Breast epithelium (tissue), 4 donors: ENCODE measurements at regions not wholly inside any gene's neighbourhood (a gene's known extent, or its start where the extent isn't known, plus 50 kb on each side); places are given as distances from the start of the nearest gene placed in this dataset.
"Not testable (repeated sequence)": the region's sequence is repeated elsewhere in the genome, so short reads cannot be mapped to it uniquely, and the experiment has no call there.

Experiments
- DNase-seq, 2 donors: peaks; one replicate each; pipeline ENCODE4 v3.0.0-alpha.2; 2019; ENCODE audit warnings: low spot score in 2 of 2
- H3K27ac ChIP-seq, 2 donors: fragments of 200-600 bp; sonication (generic) in 1 of 2; one replicate each; pipeline ENCODE4 v1.5.1; 2016 to 2019; ENCODE audit warnings: mild to moderate bottlenecking in 1 of 2
- H3K27me3 ChIP-seq, 2 donors: fragments of 200-600 bp; sonication (generic) in 1 of 2; one replicate each; pipeline versions ENCODE4 v1.5.1 to v1.6.0; 2017 to 2019; ENCODE audit warnings: control low read depth in 1 of 2, mild to moderate bottlenecking in 1 of 2
- H3K36me3 ChIP-seq: fragments of 200-600 bp; one replicate; pipeline ENCODE4 v1.5.1; 2019
- H3K4me1 ChIP-seq, 2 donors: fragments of 200-600 bp; sonication (generic); one replicate each; pipeline ENCODE4 v1.5.1; 2016 to 2019; ENCODE audit warnings: control low read depth in 1 of 2
- H3K4me3 ChIP-seq, 3 donors: fragments of 200-600 bp; sonication (generic); 1 replicate in 2 of 3; 2 replicates in 1 of 3; pipeline ENCODE4 v1.5.1; 2016 to 2019; ENCODE audit warnings: mild to moderate bottlenecking in 3 of 3, moderate library complexity in 2 of 3
- H3K9me3 ChIP-seq, 2 donors: fragments of 200-600 bp; sonication (generic) in 1 of 2; one replicate each; pipeline ENCODE4 v1.5.1; 2016 to 2019; ENCODE audit warnings: control low read depth in 1 of 2
- intact Hi-C: fragments of 100-400 bp; cut with DNase I; formaldehyde crosslinking; loops from one replicate; pipeline ENCODE4 v1.15.1; 2023; ENCODE audit warnings: low total_unique reads

GRCh38 chr9:67195357-67195756, 203.0 kb upstream of the SPATA31A3 start:
- H3K9me3 ChIP-seq, H3K27ac ChIP-seq, H3K4me1 ChIP-seq, H3K27me3 ChIP-seq, DNase-seq, H3K4me3 ChIP-seq, intact Hi-C loops, H3K36me3 ChIP-seq: not testable (repeated sequence)

DNA sequence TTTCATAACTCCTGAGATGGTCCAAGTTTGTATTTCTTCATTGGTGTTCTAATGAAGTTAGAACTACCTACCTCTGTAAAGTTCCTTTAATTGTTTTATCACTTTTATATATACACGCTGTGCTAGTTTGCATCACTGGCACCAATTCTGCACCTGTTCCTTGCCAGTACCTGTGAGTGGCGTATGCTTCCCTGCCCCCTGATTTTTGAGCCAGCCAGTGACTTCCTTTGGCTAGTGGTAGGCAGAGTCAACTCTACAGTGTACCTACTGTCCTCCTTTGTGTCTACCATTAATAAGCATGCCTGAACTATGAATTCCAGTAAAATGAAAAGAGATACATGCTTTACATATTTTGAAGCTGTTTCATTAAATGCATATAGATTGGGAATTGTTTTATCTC, 186.8 kb upstream of the SPATA31A3 start:
- H3K36me3 ChIP-seq, H3K4me1 ChIP-seq, intact Hi-C loops, H3K27me3 ChIP-seq, DNase-seq, H3K27ac ChIP-seq, H3K4me3 ChIP-seq, H3K9me3 ChIP-seq: not testable (repeated sequence)

- H3K4me3 ChIP-seq, H3K4me1 ChIP-seq, H3K36me3 ChIP-seq, H3K27ac ChIP-seq, H3K27me3 ChIP-seq, H3K9me3 ChIP-seq, intact Hi-C loops, DNase-seq: not testable (repeated sequence)
Measured at GRCh38 chr9:67175167-67175566, 182.8 kb upstream of the SPATA31A3 start.

DNA sequence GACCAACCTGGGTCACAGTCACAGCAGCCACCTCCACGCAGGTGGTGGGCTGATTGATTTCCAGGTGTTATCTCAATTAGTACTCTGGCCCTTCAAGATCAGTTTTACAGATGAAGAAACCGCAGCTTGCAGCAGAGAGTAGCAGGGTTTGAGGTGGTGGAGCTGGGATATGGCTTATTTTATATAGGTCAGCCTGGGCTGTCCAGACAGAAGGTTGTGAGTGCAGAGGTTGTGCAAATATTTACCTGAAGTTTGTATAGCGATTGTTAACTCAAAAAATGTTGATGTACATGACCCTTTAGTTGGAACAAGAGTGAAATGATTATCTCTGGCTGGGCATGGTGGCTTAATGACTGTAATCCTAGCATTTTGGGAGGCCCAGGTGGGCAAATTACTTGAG, 179.4 kb upstream of the SPATA31A3 start:
- H3K9me3 ChIP-seq, H3K27ac ChIP-seq, H3K4me3 ChIP-seq, DNase-seq, H3K36me3 ChIP-seq, intact Hi-C loops, H3K4me1 ChIP-seq, H3K27me3 ChIP-seq: not testable (repeated sequence)

DNA sequence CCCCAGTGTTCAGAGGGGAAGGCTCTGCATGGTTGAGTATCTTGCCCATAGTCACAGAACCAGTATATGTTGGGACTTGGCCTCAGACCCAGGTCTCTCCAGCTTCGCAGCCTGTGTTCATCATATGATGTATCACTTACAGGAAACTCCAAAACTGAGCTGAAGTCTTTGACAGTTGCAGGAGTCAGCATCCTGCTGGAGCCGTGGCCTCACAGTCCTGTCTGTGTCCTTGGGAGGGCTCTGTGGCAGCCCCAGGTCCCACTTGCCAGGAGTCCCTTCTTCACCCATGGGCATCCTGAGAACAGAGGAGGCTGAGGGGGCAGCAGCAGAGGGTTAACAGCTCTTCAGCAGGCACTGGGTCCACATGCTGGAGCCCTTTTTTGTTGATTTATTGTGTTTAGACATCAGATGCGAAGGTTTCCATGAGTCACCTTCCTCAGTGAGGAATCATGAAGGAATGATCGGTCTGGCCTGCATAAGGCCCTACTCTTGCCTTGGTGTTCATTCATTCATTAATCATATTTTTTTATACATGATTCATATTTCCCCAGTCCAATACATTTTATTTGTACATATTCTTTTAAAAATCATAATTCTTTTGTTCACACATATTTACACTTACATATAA, 176.3 kb upstream of the SPATA31A3 start:
- intact Hi-C loops = not testable (repeated sequence)

DNA sequence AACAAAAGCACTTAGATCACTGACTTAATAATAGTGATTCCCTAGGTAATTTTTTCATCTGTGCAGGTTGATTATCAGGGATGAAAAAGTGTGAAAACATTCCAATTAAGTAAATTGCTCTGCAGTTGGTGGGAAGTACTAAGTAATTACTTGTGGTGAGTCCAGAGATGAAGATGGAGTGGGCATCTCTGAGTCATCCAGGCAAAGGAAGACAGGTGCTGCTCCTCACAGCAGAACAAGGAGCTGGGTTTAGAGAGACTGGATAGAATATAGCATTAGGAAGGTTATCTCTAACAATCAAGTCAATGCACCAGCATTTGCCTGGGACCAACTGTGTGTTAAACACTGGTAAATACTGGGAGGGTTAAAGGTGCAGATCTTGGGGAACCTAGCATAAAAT, 174.0 kb upstream of the SPATA31A3 start:
- intact Hi-C loops, H3K9me3 ChIP-seq, H3K4me1 ChIP-seq, H3K36me3 ChIP-seq, H3K27me3 ChIP-seq, DNase-seq, H3K4me3 ChIP-seq, H3K27ac ChIP-seq: not testable (repeated sequence)

More for the DNA sequence above, 176.3 kb upstream of the SPATA31A3 start:
- H3K27ac ChIP-seq, H3K36me3 ChIP-seq, H3K9me3 ChIP-seq, DNase-seq, H3K27me3 ChIP-seq, H3K4me1 ChIP-seq, H3K4me3 ChIP-seq: not testable (repeated sequence)

GRCh38 chr9:67162827-67163226, 170.5 kb upstream of the SPATA31A3 start:
- H3K36me3 ChIP-seq, H3K27ac ChIP-seq, intact Hi-C loops, DNase-seq, H3K9me3 ChIP-seq, H3K4me3 ChIP-seq, H3K27me3 ChIP-seq, H3K4me1 ChIP-seq: not testable (repeated sequence)

DNA sequence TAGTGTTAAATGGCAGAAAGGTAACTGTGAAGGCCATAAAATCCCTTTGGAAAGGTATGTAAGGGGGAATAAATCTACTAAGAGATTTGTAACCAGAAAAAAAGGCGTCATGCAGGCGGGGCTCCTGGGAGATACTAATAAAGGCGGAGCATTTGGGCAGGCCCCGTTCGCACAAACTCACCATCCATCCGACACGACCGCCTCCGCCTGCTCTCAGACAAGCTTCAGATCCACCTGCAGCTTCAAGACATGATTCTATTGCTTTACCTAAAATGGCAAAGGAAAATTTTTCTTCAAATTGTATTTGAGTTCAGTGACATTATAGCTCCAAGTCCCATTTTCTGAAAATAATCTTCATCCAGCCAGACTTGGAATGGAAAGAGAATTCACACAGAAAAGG, 162.9 kb upstream of the SPATA31A3 start:
- H3K4me1 ChIP-seq, H3K9me3 ChIP-seq, intact Hi-C loops, H3K4me3 ChIP-seq, DNase-seq, H3K36me3 ChIP-seq, H3K27ac ChIP-seq, H3K27me3 ChIP-seq: not testable (repeated sequence)

DNA sequence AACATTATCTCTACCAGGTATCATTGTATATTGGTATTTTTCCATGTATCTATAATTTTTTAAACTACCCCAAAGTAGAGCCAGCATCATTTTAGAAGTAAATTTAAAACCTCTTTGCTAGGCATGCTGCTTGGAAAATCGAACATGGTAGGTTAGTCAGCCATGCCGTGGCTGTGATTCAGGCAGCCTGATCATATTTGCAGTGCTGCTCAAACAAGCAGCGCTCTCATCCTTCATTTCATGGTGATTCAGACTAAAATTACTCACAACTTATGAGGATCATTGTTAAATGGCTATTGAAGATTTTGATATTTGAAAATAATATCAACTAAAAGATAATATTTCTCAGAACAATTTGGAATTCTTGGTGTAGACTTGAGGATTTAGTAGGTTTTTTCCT, 161.2 kb upstream of the SPATA31A3 start:
- H3K9me3 ChIP-seq, H3K36me3 ChIP-seq, H3K27me3 ChIP-seq, DNase-seq, H3K4me3 ChIP-seq, H3K4me1 ChIP-seq, H3K27ac ChIP-seq, intact Hi-C loops: not testable (repeated sequence)

- H3K9me3 ChIP-seq, H3K27me3 ChIP-seq, H3K4me1 ChIP-seq, DNase-seq, H3K27ac ChIP-seq, H3K36me3 ChIP-seq, H3K4me3 ChIP-seq, intact Hi-C loops: not testable (repeated sequence)
Measured at GRCh38 chr9:67142392-67143107, 150.2 kb upstream of the SPATA31A3 start.

GRCh38 chr9:67136376-67136775, 144.0 kb upstream of the SPATA31A3 start:
- H3K9me3 ChIP-seq, H3K27me3 ChIP-seq, DNase-seq, intact Hi-C loops, H3K4me1 ChIP-seq, H3K36me3 ChIP-seq, H3K27ac ChIP-seq, H3K4me3 ChIP-seq: not testable (repeated sequence)

- H3K27me3 ChIP-seq, H3K4me3 ChIP-seq, H3K9me3 ChIP-seq, DNase-seq, H3K4me1 ChIP-seq, H3K27ac ChIP-seq, H3K36me3 ChIP-seq, intact Hi-C loops: not testable (repeated sequence)
Measured at GRCh38 chr9:67133124-67133523, 140.8 kb upstream of the SPATA31A3 start.

GRCh38 chr9:67116761-67117160, 124.4 kb upstream of the SPATA31A3 start:
- intact Hi-C loops, H3K36me3 ChIP-seq, H3K27me3 ChIP-seq, H3K9me3 ChIP-seq, H3K4me1 ChIP-seq, H3K4me3 ChIP-seq: not testable (repeated sequence)
- peak in 1 of 2 donors; percentile 29 for DNase-seq
- H3K27ac ChIP-seq = peak overlapping the region in 1 of 2 donors; percentile 52

- H3K9me3 ChIP-seq, H3K27me3 ChIP-seq, H3K4me3 ChIP-seq, intact Hi-C loops, H3K4me1 ChIP-seq, DNase-seq, H3K27ac ChIP-seq, H3K36me3 ChIP-seq: not testable (repeated sequence)
Measured at GRCh38 chr9:67112148-67112547, 119.8 kb upstream of the SPATA31A3 start.
